Tibial artery (tissue), 4 donors: ENCODE measurements at regions not wholly inside any gene's neighbourhood (a gene's known extent, or its start where the extent isn't known, plus 50 kb on each side); places are given as distances from the start of the nearest gene placed in this dataset.

Experiments used
- DNase-seq, 2 donors: peaks; one replicate each; pipeline ENCODE4 v3.0.0-alpha.2; 2019
- H3K27ac ChIP-seq, 2 donors: fragments of 200-600 bp; sonication (generic) in 1 of 2; 1 replicate in 1 of 2; 2 replicates in 1 of 2; pipeline ENCODE4 v1.5.1; 2018 to 2019; ENCODE audit warnings: mild to moderate bottlenecking in 1 of 2
- H3K27me3 ChIP-seq, 2 donors: fragments of 200-600 bp; sonication (generic) in 1 of 2; one replicate each; pipeline versions ENCODE4 v1.5.1 to v1.6.0; 2016 to 2019
- H3K36me3 ChIP-seq, 3 donors: fragments of 200-600 bp; sonication (generic) in 2 of 3; one replicate each; pipeline ENCODE4 v1.5.1; 2016 to 2019; ENCODE audit warnings: mild to moderate bottlenecking in 2 of 3
- H3K4me1 ChIP-seq, 4 donors: fragments of 200-600 bp; sonication (generic) in 2 of 4; 1 replicate in 3 of 4; 2 replicates in 1 of 4; pipeline ENCODE4 v1.5.1; 2016 to 2019
- H3K4me3 ChIP-seq, 2 donors: fragments of 200-600 bp; sonication (generic) in 1 of 2; 1 replicate in 1 of 2; 2 replicates in 1 of 2; pipeline ENCODE4 v1.5.1; 2018 to 2019; ENCODE audit warnings: mild to moderate bottlenecking in 2 of 2
- H3K9me3 ChIP-seq, 3 donors: fragments of 200-600 bp; sonication (generic) in 1 of 3; one replicate each; pipeline ENCODE4 v1.5.1; 2016 to 2019
- CTCF ChIP-seq, 2 experiments: fragments of 200-600 bp in 1 of 2; fragments of 450-650 bp in 1 of 2; IDR thresholded peaks; one replicate each; pipeline ENCODE4 v1.5.1; 2017 to 2019; ENCODE audit warnings: antibody characterized with exemption in 2 of 2, mild to moderate bottlenecking in 1 of 2, moderate library complexity in 1 of 2
- intact Hi-C: fragments of 100-400 bp; cut with DNase I; formaldehyde crosslinking; loops from one replicate; pipeline ENCODE4 v1.15.0; 2023; ENCODE audit warnings: low total_unique reads

- Histone ChIP-seq H3K27ac (no peak overlapping the region), H3K4me3 (no peak overlapping the region), H3K27me3 (no peaks in the 10 kb centered on the region), H3K9me3 (no peaks in the 10 kb centered on the region), H3K36me3 (no peaks in the 10 kb centered on the region), H3K4me1 (no peaks in the 10 kb centered on the region)
- intact Hi-C loops: no loop called here
- no peak for TF ChIP-seq CTCF (IDR thresholded peaks at IDR 0.05)
- DNase-seq: no peak
Observed at GRCh38 chr4:164439037-164439436, 314.9 kb upstream of the SMIM31 start.

DNA sequence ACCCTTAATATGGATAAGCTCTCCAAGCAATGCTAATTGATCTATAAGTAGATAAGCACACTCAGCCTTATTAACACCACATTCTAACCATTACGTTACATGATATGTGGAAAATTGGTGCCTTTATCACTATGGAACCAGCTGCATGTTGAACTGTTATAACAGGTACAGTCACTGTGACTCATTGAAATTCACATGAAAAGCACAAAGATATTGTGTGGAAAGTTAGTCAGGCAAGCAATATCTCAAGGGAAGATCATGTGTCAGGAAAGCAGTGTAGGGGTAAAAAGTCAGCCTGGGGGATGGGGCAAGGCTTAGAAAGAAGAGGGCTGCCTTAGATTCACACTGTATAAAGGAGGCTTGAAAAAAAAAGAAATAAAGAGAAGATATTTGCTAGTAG lies 313.7 kb upstream of the SMIM31 start:
- Histone ChIP-seq H3K27ac (no peak overlapping the region), H3K27me3 (no peaks in the 10 kb centered on the region), H3K4me1 (no peaks in the 10 kb centered on the region), H3K36me3 (no peaks in the 10 kb centered on the region), H3K4me3 (no peak overlapping the region), H3K9me3 (no peaks in the 10 kb centered on the region)
- no peak for DNase-seq
- no peak for TF ChIP-seq CTCF (IDR thresholded peaks at IDR 0.05)
- intact Hi-C loops: no loop called here

- DNase-seq: no peak
- H3K27ac ChIP-seq: no peak overlapping the region
- TF ChIP-seq CTCF (IDR thresholded peaks at IDR 0.05): no peak
- intact Hi-C loops: no loop called here
- no peak overlapping the region for H3K4me3 ChIP-seq
- H3K27me3 ChIP-seq: no peaks in the 10 kb centered on the region
- no peaks in the 10 kb centered on the region for H3K9me3 ChIP-seq
- no peaks in the 10 kb centered on the region for H3K4me1 ChIP-seq
- no peaks in the 10 kb centered on the region for H3K36me3 ChIP-seq
Observed at GRCh38 chr4:164441109-164441508, 312.8 kb upstream of the SMIM31 start.

DNA sequence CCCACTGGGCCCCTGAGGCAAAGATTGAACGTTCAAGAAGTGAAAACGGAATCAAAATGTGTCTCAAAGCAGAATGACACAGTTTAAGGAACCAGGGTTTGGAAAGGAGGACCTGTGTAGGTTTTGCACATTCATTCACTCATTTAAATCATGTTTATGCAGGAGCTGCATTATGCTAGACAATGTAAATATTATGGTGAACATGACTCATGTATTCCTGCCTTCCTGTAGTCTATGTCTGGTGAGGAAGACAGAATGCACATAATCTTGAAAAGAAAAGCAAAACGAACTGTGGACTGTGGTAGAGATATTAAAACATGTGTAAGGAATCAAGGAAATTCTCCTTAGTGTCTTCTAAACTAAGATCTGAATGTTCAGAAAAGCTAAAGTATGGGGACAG lies 311.8 kb upstream of the SMIM31 start:
- TF ChIP-seq CTCF (IDR thresholded peaks at IDR 0.05): no peak
- intact Hi-C loops: no loop called here
- H3K4me3 ChIP-seq: no peak overlapping the region
- DNase-seq: no peak
- no peaks in the 10 kb centered on the region for H3K9me3 ChIP-seq
- no peaks in the 10 kb centered on the region for H3K36me3 ChIP-seq
- H3K4me1 ChIP-seq: no peaks in the 10 kb centered on the region
- H3K27ac ChIP-seq: no peak overlapping the region
- H3K27me3 ChIP-seq: no peaks in the 10 kb centered on the region

DNA sequence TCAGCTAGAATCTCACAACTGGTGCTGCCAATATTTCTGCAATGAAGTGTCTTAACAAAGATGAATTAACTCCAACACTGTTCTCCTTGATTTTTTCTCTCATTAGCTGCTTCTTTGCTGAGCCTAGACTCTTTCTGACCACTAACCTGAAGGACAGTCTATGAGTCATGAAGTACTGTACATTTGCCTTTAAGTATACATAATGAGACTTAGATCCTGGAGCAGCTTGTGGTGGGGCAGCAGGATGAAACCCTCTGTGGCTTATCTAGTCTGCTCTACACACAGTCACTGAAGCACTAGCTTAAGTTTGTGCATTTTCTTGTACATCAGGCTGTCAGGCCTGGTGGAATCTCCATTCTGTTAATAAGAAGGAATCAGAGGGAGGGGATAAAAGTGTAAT lies 307.4 kb upstream of the SMIM31 start:
- no peaks in the 10 kb centered on the region for H3K9me3 ChIP-seq
- no peak for DNase-seq
- no peak overlapping the region for H3K27ac ChIP-seq
- no peaks in the 10 kb centered on the region for H3K27me3 ChIP-seq
- H3K36me3 ChIP-seq: no peaks in the 10 kb centered on the region
- intact Hi-C loops: no loop called here
- H3K4me1 ChIP-seq: no peaks in the 10 kb centered on the region
- no peak for TF ChIP-seq CTCF (IDR thresholded peaks at IDR 0.05)
- H3K4me3 ChIP-seq: no peak overlapping the region

DNA sequence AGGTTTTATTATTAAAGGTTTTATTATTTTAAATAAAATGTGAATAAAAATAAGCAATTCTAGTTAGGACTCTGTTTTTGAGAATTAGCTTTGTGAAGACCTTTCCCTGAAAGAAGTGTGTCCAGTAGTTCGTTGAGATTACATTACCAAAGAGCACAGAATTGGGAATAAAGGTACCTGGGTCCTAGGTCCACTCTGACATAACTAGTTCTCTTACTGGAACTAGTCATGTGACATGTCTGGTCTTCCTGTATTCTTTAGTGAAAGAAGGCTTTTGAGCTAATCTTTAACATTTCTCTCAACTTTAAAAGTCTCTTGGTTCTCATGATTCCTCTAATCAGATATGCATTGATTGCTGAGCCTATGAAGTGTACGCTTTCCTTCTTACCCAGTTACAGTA lies 292.0 kb upstream of the SMIM31 start:
- no peak overlapping the region for H3K4me3 ChIP-seq
- no peak overlapping the region for H3K27ac ChIP-seq
- no peaks in the 10 kb centered on the region for H3K27me3 ChIP-seq
- DNase-seq: no peak
- no peaks in the 10 kb centered on the region for H3K9me3 ChIP-seq
- no peak for TF ChIP-seq CTCF (IDR thresholded peaks at IDR 0.05)
- H3K4me1 ChIP-seq: no peaks in the 10 kb centered on the region
- no peaks in the 10 kb centered on the region for H3K36me3 ChIP-seq
- intact Hi-C loops: no loop called here
